ENCODE measurements at regions not wholly inside any gene's neighbourhood (a gene's known extent, or its start where the extent isn't known, plus 50 kb on each side); places are given as distances from the start of the nearest gene placed in this dataset.

GRCh38 chr5:30605693-30606268, 587.7 kb upstream of the CDH6 start:
- TF ChIP-seq CTCF (IDR thresholded peaks at IDR 0.05; ENCODE audit: insufficient read depth, low read length) (no peak), POLR2AphosphoS5 (IDR thresholded peaks at IDR 0.05; ENCODE audit: low read depth) (no peak), REST (IDR thresholded peaks at IDR 0.05; ENCODE audit: insufficient replicate concordance, low read depth) (no peak)

Measured in HL-60 (cell line).